Esophagus squamous epithelium (tissue), 5 donors: ENCODE measurements at regions not wholly inside any gene's neighbourhood (a gene's known extent, or its start where the extent isn't known, plus 50 kb on each side); places are given as distances from the start of the nearest gene placed in this dataset.
A peak's percentile ranks its signal among the peaks of the same experiment; 100 is the strongest.

Experiments used
- DNase-seq: peaks from one replicate; lab custom pipeline; 2025; lab: John Stamatoyannopoulos, UW
- H3K27ac ChIP-seq, 4 donors: fragments of 200-600 bp; sonication (generic); one replicate each; pipeline ENCODE4 v1.5.1; 2016 to 2019; ENCODE audit warnings: mild to moderate bottlenecking in 1 of 4
- H3K27me3 ChIP-seq, 4 donors: fragments of 200-600 bp; sonication (generic); 1 replicate in 3 of 4; 2 replicates in 1 of 4; pipeline versions ENCODE4 v1.5.1 to v1.6.0; 2017 to 2021; ENCODE audit warnings: antibody characterized with exemption in 1 of 4
- H3K36me3 ChIP-seq, 3 donors: fragments of 200-600 bp; sonication (generic); one replicate each; pipeline ENCODE4 v1.5.1; 2016 to 2019
- H3K4me1 ChIP-seq, 3 donors: fragments of 200-600 bp; sonication (generic); one replicate each; pipeline ENCODE4 v1.5.1; 2017 to 2019
- H3K4me3 ChIP-seq, 4 donors: fragments of 200-600 bp; sonication (generic); 1 replicate in 3 of 4; 2 replicates in 1 of 4; pipeline ENCODE4 v1.5.1; 2016 to 2019; ENCODE audit warnings: mild to moderate bottlenecking in 2 of 4, moderate library complexity in 1 of 4
- H3K9me3 ChIP-seq, 3 donors: fragments of 200-600 bp; sonication (generic); one replicate each; pipeline ENCODE4 v1.5.1; 2016 to 2019
- POLR2A ChIP-seq, 4 donors: fragments of 450-650 bp; IDR thresholded peaks; one replicate each; pipeline ENCODE4 v1.6.1; 2017; ENCODE audit warnings: antibody characterized with exemption in 4 of 4, mild to moderate bottlenecking in 4 of 4, moderate library complexity in 3 of 4
- WGBS, 2 donors: methylation state at CpG; one replicate each; pipeline ENCODE4 v1.1.5; 2018; 5-methylcytosine and 5-hydroxymethylcytosine counted together
- intact Hi-C: fragments of 100-400 bp; cut with DNase I; formaldehyde crosslinking; loops from one replicate; pipeline ENCODE4 v1.15.0; 2022
- TF ChIP-seq, protein P1 (sequence below), 6 experiments: fragments of 450-650 bp in 4 of 6; fragments of 200-600 bp in 2 of 6; sonication (generic) in 2 of 6; IDR thresholded peaks; one replicate each; pipeline ENCODE4 v1.5.1; 2016 to 2019; ENCODE audit warnings: antibody characterized with exemption in 6 of 6, mild to moderate bottlenecking in 4 of 6, moderate library complexity in 4 of 6
- donor health status: DM: yes; HTN: yes; CAD: no.

GRCh38 chr13:44303681-44304432 is 69.8 kb upstream of the SERP2 start:
- 67 to 87% methylated on average over 3 of the region's 5 CpGs for WGBS, 2 donors
- peaks cover 7 to 83% (median 49%) of the 10 kb centered on the region in 3 donors for H3K4me1 ChIP-seq
- no peaks in the 10 kb centered on the region for H3K27me3 ChIP-seq
- no peak overlapping the region for H3K4me3 ChIP-seq
- DNase-seq, result no peak
- TF ChIP-seq POLR2A (IDR thresholded peaks at IDR 0.05), result no peak
- TF ChIP-seq, protein P1, sequence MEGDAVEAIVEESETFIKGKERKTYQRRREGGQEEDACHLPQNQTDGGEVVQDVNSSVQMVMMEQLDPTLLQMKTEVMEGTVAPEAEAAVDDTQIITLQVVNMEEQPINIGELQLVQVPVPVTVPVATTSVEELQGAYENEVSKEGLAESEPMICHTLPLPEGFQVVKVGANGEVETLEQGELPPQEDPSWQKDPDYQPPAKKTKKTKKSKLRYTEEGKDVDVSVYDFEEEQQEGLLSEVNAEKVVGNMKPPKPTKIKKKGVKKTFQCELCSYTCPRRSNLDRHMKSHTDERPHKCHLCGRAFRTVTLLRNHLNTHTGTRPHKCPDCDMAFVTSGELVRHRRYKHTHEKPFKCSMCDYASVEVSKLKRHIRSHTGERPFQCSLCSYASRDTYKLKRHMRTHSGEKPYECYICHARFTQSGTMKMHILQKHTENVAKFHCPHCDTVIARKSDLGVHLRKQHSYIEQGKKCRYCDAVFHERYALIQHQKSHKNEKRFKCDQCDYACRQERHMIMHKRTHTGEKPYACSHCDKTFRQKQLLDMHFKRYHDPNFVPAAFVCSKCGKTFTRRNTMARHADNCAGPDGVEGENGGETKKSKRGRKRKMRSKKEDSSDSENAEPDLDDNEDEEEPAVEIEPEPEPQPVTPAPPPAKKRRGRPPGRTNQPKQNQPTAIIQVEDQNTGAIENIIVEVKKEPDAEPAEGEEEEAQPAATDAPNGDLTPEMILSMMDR (IDR thresholded peaks at IDR 0.05), result no peak
- H3K9me3 ChIP-seq, result no peaks in the 10 kb centered on the region
- intact Hi-C loops, result no loop called here
- no peaks in the 10 kb centered on the region for H3K36me3 ChIP-seq
- peak overlapping the region in 3 of 4 donors; percentile 13 to 81 (median 63) for H3K27ac ChIP-seq

DNA sequence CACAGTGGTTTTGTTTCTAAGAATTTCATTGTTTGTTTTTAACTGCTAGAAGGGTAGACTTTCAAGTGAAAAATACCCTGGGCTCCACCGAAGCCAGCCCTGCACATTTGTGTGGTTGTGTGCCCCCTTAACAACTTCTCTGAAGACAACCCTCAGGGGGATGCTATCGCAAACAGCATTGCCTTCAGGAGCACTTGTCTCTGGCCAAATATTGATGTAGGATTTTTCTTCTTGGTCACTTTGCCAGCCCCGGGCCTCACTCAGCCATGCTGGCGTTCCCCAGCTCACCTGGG is 69.2 kb upstream of the SERP2 start:
- 78 to 88% methylated on average over 3 to 4 of the region's 4 CpGs for WGBS, 2 donors
- Histone ChIP-seq H3K36me3 (no peaks in the 10 kb centered on the region), H3K4me1 (peaks cover 9 to 87% (median 49%) of the 10 kb centered on the region in 3 donors), H3K27ac (peak overlapping the region in 3 of 4 donors; percentile 4 to 81 (median 13)), H3K4me3 (no peak overlapping the region), H3K9me3 (no peaks in the 10 kb centered on the region), H3K27me3 (no peaks in the 10 kb centered on the region)
- TF ChIP-seq, protein P1 (IDR thresholded peaks at IDR 0.05), result no peak
- no peak for TF ChIP-seq POLR2A (IDR thresholded peaks at IDR 0.05)
- DNase-seq, result no peak
- intact Hi-C loops, result no loop called here

DNA sequence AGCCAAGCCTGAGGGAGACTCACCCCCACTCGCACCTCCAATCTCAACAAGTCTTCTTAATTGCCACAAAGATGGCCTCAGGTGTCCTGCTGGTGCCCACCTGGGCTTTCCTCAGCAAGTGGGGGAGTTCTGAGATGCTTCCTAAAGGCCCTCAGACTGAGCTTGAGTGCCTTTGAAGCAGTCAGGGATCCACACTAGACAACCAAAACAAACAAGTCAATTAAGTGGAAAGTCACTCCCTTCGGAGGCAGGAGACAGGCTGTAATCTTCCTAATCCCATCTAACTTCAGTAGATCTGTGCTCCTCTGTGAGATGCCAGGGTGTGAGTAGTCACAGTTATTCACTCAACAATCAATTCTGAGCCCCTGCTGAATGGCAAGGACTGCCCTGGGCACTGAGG is 68.3 kb upstream of the SERP2 start:
- 67 to 90% methylated on average over 2 of the region's 2 CpGs for WGBS, 2 donors
- DNase-seq, result no peak
- intact Hi-C loops, result no loop called here
- Histone ChIP-seq H3K4me1 (peaks cover 12 to 93% (median 52%) of the 10 kb centered on the region in 3 donors), H3K36me3 (no peaks in the 10 kb centered on the region), H3K27me3 (no peaks in the 10 kb centered on the region), H3K9me3 (no peaks in the 10 kb centered on the region), H3K27ac (peak overlapping the region; percentile 56 to 84 (median 82)), H3K4me3 (no peak overlapping the region)
- no peak for TF ChIP-seq POLR2A (IDR thresholded peaks at IDR 0.05)
- TF ChIP-seq, protein P1 (IDR thresholded peaks at IDR 0.05), result no peak

DNA sequence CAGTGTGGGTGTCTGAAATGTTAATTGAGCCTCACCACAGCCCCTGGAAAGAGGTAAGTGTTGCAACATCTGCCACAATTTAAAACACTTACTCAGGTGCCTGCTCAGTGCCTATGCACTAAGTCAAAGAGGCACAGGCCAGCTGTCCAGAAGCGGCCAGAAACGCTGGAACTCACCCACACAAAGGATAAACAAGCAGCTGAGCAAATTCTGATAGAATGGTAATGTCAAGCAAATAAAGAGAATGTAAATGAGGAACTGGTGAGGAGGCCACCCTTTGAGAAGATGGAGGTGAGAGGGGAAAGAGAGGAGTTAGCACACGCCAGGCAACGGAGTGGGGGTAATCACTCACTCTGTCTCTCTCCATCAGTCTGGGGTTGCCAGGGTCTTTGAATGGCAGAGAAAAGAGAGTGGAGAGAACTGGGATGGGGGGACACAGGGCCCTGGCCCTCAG is 67.7 kb upstream of the SERP2 start:
- H3K4me1 ChIP-seq, result peaks cover 12 to 93% (median 47%) of the 10 kb centered on the region in 3 donors
- intact Hi-C loops, result no loop called here
- no peaks in the 10 kb centered on the region for H3K27me3 ChIP-seq
- DNase-seq, result no peak
- TF ChIP-seq, protein P1 (IDR thresholded peaks at IDR 0.05), result no peak
- no peak for TF ChIP-seq POLR2A (IDR thresholded peaks at IDR 0.05)
- H3K9me3 ChIP-seq, result no peaks in the 10 kb centered on the region
- H3K27ac ChIP-seq, result peak overlapping the region; percentile 56 to 84 (median 82)
- WGBS, 2 donors, result 20 to 30% methylated on average over 4 of the region's 4 CpGs
- H3K4me3 ChIP-seq, result no peak overlapping the region
- H3K36me3 ChIP-seq, result no peaks in the 10 kb centered on the region

- Histone ChIP-seq H3K4me1 (peaks cover 12 to 93% (median 40%) of the 10 kb centered on the region in 3 donors), H3K27ac (peak overlapping the region; percentile 56 to 84 (median 82)), H3K9me3 (no peaks in the 10 kb centered on the region), H3K4me3 (peak overlapping the region in 1 of 4 donors; percentile 18), H3K27me3 (no peaks in the 10 kb centered on the region), H3K36me3 (no peaks in the 10 kb centered on the region)
- WGBS, 2 donors, result 10 to 15% methylated on average over 11 to 12 of the region's 14 CpGs
- intact Hi-C loops, result no loop called here
- TF ChIP-seq, protein P1 (IDR thresholded peaks at IDR 0.05), result no peak
- TF ChIP-seq POLR2A (IDR thresholded peaks at IDR 0.05), result no peak
- no peak for DNase-seq
These were observed 67.0 kb upstream of the SERP2 start for GRCh38 chr13:44306371-44307192.
